ENCODE measurements at regions not wholly inside any gene's neighbourhood (a gene's known extent, or its start where the extent isn't known, plus 50 kb on each side); places are given as distances from the start of the nearest gene placed in this dataset.
"Not testable (repeated sequence)": the region's sequence is repeated elsewhere in the genome, so short reads cannot be mapped to it uniquely, and the experiment has no call there.

DNA sequence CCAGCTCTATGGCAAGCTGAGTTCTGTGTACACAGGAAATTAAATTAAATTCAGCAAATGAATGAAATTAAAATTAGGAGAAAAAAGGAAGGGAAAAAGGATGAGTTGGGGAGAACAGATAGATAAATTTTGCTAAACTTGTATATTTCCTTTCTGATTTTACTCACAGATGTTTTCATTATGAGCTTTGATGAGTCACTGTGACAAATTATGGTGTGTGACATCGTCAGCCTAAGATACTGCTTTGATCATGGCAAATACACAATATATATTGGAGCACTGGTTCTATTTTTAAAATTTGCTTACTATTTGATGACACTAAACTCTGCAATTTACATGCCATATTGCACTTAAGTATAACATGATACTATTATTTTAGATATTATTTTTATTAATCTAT is 464.6 kb upstream of the SPHKAP start:
- no peak for FAIRE-seq

DNA sequence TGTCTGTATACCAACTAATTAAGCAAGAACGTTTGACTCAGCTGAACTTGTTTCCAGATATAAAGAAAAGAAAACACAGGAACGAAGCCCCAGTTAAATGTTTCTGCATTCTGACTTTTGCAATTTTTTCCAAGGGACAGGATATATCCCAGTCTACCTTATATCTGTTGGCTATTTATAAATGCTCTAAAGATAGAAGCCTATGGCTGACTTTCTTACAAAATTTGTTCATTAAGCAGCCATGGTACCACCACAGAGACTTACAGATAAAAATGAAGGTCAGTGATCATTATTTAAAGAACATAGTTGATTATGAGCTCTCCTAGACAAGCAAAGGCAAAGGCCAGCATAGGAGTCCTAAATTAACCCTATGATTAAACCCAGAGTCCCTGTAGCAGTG is 462.7 kb upstream of the SPHKAP start:
- no peak for FAIRE-seq

DNA sequence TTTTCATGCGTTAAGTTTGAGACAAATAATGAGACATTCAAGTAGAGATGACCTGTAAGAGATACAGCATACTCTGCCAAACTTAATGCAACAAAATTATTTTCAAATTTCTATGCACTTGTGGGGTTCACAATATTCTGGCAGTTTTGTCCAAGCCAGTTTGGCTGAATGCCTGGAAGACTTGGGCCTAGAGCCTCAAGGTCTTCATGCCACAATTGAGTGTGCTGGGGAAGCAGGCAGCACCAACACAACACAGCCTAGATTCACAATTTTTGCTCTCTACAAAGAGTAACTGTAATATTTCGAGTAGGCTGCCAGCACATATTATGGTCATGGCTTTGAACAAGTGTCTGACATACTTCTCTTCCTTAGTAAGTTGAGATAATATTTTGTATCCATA is 461.4 kb upstream of the SPHKAP start:
- FAIRE-seq: no peak

GRCh38 chr2:228630786-228631185 is 449.3 kb upstream of the SPHKAP start:
- FAIRE-seq: no peak

DNA sequence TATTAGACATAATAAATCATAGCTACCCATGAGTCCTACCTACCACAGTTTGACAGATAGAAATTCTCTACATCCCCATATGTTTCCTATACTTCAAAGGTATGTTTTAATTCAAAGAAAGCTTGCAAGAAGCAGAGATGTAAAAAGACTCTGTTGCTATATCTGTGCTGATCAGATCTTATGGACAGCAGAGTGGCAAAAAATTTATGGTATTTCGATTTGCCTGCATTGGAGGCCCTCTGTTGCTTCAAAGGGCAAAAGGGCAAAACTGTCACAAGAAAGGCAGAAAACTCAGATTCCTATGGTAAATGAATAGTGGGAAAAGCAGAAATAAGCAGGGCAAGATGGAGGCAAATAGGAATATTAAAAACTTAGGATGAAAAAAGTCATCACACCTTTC is 447.8 kb upstream of the SPHKAP start:
- FAIRE-seq: no peak

- no peak for FAIRE-seq
Measured at GRCh38 chr2:228628682-228629081, 447.2 kb upstream of the SPHKAP start.

DNA sequence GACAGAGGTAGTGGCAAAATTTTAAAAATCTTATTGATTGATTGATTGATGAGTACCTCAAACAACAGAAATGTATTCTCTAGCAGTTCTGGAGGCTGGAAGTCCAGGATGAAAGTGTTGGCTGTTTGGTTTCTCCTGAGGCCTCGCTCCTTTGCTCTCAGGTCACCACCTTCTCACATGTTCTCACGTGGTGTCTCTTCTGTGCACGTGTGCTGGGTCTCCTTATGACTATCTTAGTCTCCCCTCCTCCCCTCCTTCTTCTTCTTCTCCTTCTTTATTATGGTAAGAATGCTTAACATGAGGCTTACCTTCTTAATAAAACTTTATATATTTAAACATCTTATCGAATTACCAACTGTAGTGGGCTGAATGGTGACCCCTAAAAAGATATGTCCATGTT is 446.0 kb upstream of the SPHKAP start:
- FAIRE-seq: no peak

DNA sequence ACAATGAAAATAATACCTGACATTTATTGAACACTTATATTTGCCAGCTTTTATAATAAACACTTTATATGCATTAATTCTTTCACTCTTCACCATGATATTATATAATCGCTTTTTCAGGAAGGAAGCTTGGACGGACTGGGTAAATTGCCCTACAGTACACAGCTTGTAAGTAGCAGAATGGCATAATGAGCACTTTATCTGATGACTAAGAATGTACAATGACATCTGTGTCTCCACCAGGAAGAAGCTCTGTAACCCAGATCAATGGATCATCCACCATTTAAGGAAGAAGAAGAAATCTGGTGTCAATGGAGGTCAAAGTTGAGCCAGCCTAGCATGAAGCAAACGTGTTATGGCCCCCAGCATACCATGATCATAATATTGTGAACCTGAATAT is 444.0 kb upstream of the SPHKAP start:
- no peak for FAIRE-seq

GRCh38 chr2:228624733-228625132 is 443.2 kb upstream of the SPHKAP start:
- no peak for FAIRE-seq

- FAIRE-seq: no peak
Measured at GRCh38 chr2:228615496-228615895, 434.0 kb upstream of the SPHKAP start.

DNA sequence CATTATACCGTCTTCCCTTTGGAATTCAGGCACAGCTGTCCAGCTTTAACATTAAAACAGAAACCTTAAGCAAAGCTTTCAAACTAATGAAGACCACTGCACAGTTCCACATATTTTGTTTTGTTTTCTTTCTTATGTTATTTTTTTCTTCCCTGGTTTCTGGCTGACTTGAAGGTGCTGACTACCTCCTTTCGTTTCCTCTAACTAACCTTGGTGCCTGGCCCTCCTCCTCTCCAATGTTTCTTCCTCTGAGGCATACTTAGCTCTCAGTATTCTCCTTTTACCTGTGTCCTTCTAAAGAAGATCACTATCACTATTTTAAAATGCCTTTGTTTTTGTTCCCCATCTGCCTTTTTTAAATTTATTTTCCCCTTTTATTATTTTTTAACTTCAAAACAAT is 433.3 kb upstream of the SPHKAP start:
- FAIRE-seq: no peak

DNA sequence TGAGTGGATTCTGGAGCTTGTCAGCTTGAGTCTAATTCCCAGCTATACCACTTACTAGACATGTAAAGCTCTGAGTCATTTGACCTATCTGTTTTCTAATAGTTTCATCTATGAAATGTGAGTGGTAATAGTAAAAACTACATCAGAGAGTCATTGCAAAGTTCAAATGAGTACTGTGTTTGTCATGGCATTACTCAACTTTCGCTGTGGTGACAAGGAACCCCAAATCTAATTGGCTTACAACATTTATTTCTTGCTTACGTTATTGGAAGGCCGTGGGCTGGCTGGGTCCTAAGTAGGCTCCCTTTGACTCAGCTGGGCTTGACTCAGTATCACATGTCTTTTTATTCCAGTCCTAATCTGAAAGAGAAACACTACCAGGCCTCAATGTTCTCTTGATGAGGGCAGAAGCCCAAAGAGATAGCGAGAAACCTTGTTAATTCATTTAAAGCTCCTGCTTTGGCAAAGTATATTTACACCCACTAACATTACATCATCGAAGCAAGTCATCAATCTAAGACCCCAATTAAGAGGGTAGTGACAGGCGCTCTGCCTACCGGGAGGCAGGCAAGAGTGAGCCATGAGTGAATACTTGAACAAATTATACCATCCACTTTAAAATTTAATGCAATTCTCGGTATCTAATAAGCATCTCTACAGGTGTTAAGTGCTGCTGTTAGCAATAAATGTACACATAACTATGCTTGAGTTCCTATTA is 431.8 kb upstream of the SPHKAP start:
- no peak for FAIRE-seq

- FAIRE-seq: no peak
Measured at GRCh38 chr2:228611171-228611570, 429.7 kb upstream of the SPHKAP start.

DNA sequence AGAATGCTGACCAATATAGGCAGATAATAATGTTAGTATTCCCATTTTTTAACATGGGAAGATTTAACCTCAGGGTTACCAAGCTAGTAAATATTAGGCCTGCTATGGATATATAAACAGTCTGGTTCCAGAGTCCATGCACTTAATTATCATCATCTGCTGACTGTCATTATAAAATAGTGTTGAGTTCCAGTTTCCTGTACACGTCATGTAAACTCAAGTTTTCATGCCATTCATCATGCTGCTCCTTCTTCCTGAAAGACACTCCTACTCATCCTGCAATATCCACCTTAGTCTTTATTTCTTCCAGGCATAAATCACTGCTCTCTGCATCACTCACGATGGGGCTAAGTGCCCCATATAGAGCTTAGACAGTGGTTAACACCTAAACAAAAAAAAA is 420.8 kb upstream of the SPHKAP start:
- no peak for FAIRE-seq

GRCh38 chr2:228600265-228600664 is 418.8 kb upstream of the SPHKAP start:
- FAIRE-seq: no peak

GRCh38 chr2:228599781-228600180 is 418.3 kb upstream of the SPHKAP start:
- FAIRE-seq: no peak

DNA sequence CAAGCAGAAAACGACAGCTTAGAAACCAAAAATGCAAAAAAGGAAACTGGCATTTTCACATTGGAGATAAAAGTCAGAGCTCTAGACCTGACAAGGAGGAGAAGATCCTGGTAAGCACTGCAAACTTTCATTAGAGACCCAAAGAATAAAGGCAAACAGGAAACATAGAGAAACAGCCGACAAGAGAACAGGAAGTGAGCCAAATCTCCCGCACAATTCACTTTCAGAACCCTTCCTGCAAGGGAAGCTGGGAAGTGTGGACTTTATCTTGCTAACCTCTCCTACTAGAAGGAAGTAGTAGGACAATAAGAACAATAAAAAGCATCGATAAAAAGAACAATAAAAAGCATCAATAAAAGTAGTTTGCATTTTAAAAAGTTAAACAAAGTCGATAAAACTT is 417.8 kb upstream of the SPHKAP start:
- no peak for FAIRE-seq

DNA sequence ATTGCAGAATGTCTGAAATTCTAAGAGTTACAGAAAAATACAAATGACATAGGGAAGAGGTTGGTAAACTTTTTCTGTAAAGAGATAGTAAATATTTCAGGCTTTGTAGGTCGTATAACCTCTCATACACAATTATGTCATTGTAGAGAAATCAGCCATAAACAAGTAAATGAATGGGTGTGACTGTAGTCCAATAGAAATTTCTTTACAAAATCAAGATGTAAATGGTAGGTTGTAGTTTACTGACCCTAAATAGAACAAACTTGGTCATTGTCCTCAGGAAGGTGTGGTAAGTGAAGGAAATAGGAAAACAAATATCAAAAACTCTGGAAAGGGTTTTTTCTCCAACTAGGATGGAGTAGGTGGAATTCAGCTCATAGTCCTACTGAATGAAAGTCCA is 415.5 kb upstream of the SPHKAP start:
- FAIRE-seq: no peak

DNA sequence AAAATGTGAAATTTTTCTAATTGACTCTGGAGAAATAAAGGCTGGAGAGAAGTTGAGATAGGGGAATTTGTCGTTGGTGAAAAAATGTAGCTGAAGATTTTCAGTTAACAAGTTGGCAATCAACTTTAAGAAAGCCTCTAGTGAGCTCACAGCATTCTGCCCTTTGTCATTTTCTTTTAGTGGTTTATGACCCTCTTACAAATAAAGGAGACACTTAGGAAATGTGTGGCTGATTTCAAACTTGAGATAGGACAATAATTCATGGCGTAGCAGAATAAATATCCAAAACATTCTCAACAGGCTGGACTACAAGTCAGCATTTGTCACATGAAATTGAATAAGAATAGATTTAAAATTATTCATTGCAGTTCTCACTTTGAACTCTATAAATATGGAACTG is 412.5 kb upstream of the SPHKAP start:
- no peak for FAIRE-seq

DNA sequence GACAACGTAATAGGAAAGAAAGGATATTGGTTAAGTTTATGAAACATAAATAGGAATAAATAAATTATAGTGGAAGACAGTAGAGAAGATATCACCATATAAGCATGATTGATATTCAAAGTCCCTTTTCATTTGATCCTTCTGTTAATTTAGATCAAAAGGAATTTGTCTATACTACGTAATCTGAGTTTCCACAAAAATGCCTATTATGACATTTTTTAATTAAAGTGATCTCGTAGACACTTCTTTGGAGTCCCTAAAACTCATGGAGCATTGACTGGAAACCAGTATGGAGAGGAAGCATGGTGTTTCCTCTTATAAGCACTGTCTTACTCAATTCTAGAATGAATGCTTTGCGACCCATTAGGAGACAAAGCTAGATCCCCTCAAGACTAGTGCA is 411.4 kb upstream of the SPHKAP start:
- FAIRE-seq: no peak

- FAIRE-seq: no peak
Measured at GRCh38 chr2:228590681-228591080, 409.2 kb upstream of the SPHKAP start.

DNA sequence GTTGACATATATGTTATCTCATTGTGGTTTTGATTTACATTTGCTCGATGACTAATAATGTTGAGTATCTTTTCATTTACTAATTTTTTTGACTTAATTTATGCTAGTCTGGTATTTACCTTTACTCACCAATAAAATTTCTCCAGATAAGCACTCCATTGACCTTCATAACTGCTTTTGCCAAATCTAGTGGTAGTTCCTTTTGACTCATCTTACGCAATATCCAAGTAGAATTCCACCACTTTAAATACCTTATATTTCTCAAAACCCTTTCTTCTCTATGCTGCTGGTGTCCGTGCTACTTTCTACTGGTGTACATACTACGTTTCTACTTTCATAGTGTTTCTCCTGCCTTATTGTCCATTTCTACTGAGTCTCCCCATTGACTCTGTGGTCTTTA is 407.6 kb upstream of the SPHKAP start:
- FAIRE-seq: no peak

DNA sequence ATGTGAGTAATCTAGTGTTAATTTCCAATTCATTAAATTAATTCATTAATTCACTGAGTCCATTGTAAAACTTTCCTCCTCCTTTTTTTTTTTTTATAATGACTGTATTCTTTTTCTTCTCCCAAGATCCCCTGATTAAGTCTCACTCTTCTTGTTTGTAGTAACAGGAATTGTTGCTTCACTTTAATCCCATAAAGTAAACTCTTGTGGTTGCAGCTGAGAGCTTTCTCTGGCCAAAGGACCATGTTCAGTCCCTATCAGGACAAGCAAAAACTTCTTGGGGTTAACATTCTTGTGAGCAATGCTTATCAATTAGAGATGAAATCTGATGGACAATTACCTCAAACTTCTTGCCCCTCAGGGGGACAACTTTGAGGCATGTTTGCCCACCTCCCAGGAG is 400.2 kb upstream of the SPHKAP start:
- no peak for FAIRE-seq

DNA sequence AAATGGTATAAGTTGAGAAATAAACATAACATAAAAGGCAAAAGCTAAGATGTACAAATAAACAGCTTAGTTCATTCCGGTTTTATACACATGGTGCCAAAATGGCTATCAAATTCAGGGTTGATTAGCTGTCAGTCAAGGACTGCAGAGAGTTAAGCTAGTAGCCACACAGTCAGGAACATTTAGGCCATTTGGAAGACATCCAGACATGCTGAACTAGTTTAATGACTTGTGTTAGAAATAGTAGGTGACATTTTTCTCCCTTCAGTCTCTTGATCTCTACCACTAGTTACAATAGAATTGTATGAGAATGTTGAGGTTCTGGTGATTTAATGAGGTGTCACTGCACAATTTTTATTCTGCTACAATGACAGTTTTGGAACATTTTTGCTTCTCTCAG is 394.4 kb upstream of the SPHKAP start:
- FAIRE-seq: no peak

GRCh38 chr2:228568275-228568674 is 386.8 kb upstream of the SPHKAP start:
- not testable (repeated sequence) for FAIRE-seq

DNA sequence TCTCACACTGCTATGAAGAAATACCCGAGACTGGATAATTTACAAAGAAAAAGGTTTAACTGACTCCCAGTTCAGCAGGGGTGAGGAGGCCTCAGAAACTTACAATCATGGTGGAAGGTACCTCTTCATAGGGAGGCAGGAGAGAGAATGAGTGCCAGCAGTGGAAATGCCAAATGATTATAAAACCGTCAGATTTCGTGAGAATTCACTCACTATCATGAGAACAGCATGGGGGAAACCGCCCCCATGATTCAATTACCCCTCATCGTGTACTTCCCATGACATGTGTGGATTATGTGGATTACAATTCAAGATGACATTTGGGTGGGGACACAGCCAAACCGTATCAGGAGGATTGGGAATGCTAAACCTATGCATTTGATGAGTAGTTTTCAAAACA is 380.3 kb upstream of the SPHKAP start:
- FAIRE-seq: no peak

Data from islet of Langerhans (tissue), 1 donor.